ENCODE measurements at regions not wholly inside any gene's neighbourhood (a gene's known extent, or its start where the extent isn't known, plus 50 kb on each side); places are given as distances from the start of the nearest gene placed in this dataset.

DNA sequence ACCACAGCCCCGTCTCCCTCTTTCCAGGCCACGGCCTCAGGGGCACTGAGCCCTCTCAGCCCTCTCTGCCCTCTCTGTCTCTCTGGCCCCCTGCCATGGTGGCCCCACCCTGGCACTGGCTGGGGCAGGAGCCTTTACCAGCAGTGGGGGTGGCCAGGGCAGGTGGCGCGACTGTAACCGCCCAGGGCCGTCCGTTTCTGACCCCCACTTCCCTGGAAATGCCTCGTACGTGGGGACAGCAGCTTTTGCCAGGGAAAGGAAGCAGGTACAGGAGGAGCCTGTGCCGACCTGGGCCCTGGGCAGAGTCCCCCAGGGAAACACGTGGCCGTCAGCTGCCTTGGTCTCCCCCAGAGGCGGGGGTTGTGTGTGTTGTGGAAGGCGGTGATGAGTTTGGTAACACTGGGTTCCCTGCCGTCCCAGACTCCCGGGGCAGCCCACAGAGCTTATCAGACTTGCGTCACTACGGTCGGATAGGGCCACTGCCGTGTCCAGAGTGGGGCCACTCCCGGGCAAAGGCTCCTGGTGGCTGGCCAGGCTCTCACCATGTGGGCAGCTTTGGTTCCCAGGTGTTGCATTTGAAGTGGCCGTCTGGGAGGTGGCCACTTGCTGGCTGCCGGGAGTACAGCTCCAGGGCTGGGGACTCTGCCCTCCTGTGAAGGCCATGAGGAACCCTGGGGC lies 249.3 kb upstream of the CIBAR2 start:
- Histone ChIP-seq H3K9me3 (no peaks in the 10 kb centered on the region), H3K27ac (peak overlapping the region; percentile 79), H3K4me1 (peaks cover 23% of the 10 kb centered on the region), H3K4me3 (no peak overlapping the region), H3K36me3 (no peaks in the 10 kb centered on the region), H3K27me3 (ENCODE audit: low read depth) (no peaks in the 10 kb centered on the region)
- TF ChIP-seq CTCF (IDR thresholded peaks at IDR 0.05) = no peak
- intact Hi-C loops (cut with DNase I) = no loop called here
- DNase-seq (peak; percentile 92), ATAC-seq (peak; percentile 89 to 93)

- Histone ChIP-seq H3K27ac (peak overlapping the region; percentile 79), H3K36me3 (no peaks in the 10 kb centered on the region), H3K4me3 (no peak overlapping the region), H3K4me1 (peaks cover 23% of the 10 kb centered on the region), H3K27me3 (ENCODE audit: low read depth) (no peaks in the 10 kb centered on the region), H3K9me3 (no peaks in the 10 kb centered on the region)
- no peak for DNase-seq
- intact Hi-C loops (cut with DNase I) = no loop called here
- TF ChIP-seq CTCF (IDR thresholded peaks at IDR 0.05) = no peak
- ATAC-seq = no peak
These were observed 250.2 kb upstream of the CIBAR2 start for GRCh38 chr16:85362443-85362842.

- Histone ChIP-seq H3K27me3 (ENCODE audit: low read depth) (no peaks in the 10 kb centered on the region), H3K27ac (no peak overlapping the region), H3K4me1 (peaks cover 23% of the 10 kb centered on the region), H3K4me3 (no peak overlapping the region), H3K9me3 (no peaks in the 10 kb centered on the region), H3K36me3 (no peaks in the 10 kb centered on the region)
- DNase-seq = no peak
- no peak for ATAC-seq
- intact Hi-C loops (cut with DNase I) = no loop called here
- no peak for TF ChIP-seq CTCF (IDR thresholded peaks at IDR 0.05)
These were observed 249.7 kb upstream of the GSE1 start for GRCh38 chr16:85363427-85363826.

GRCh38 chr16:85363881-85364280 lies 249.2 kb upstream of the GSE1 start:
- DNase-seq = no peak
- peaks cover 21% of the 10 kb centered on the region for H3K4me1 ChIP-seq
- H3K27me3 ChIP-seq (ENCODE audit: low read depth) = no peaks in the 10 kb centered on the region
- H3K36me3 ChIP-seq = no peaks in the 10 kb centered on the region
- intact Hi-C loops (cut with DNase I) = no loop called here
- ATAC-seq = no peak
- TF ChIP-seq CTCF (IDR thresholded peaks at IDR 0.05) = no peak
- no peaks in the 10 kb centered on the region for H3K9me3 ChIP-seq
- no peak overlapping the region for H3K27ac ChIP-seq
- no peak overlapping the region for H3K4me3 ChIP-seq

GRCh38 chr16:85364323-85365040 lies 248.6 kb upstream of the GSE1 start:
- H3K9me3 ChIP-seq = no peaks in the 10 kb centered on the region
- DNase-seq = no peak
- intact Hi-C loops (cut with DNase I) = no loop called here
- H3K27ac ChIP-seq = peak overlapping the region; percentile 41
- peaks cover 15% of the 10 kb centered on the region for H3K4me1 ChIP-seq
- no peaks in the 10 kb centered on the region for H3K27me3 ChIP-seq (ENCODE audit: low read depth)
- no peaks in the 10 kb centered on the region for H3K36me3 ChIP-seq
- ATAC-seq = no peak
- no peak for TF ChIP-seq CTCF (IDR thresholded peaks at IDR 0.05)
- no peak overlapping the region for H3K4me3 ChIP-seq

Data from lower lobe of right lung (tissue), 2 donors.